ENCODE measurements at regions not wholly inside any gene's neighbourhood (a gene's known extent, or its start where the extent isn't known, plus 50 kb on each side); places are given as distances from the start of the nearest gene placed in this dataset.

DNA sequence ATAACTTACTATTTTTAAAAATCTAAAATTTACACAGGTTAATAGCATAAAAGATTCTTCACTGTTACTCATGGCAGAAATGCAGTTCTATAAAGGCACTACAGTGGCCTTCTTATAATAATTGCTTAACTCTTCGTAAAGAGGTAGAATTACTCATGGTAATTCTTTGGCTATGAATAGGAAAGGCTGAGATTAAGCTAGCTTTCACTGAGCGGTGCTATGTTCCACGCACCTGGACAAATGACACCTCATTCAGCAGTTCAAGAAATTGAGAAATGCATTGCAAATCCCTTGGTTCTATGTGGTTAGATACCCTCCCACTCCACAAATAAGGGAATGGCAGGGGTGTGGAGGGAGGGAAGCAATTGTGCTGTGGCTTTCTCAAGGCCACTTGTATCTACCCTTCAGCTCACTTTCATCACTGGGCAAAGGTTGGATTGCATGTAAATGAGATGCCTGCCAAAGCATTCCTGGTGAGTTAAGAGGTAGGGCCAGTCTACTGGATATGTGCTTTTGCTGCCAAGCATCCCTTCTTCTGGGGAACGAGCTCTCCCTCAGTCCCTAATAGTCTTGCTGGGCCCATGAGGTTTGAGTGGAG lies 210.9 kb downstream of the TEX36 start:
- TF ChIP-seq, protein P1, sequence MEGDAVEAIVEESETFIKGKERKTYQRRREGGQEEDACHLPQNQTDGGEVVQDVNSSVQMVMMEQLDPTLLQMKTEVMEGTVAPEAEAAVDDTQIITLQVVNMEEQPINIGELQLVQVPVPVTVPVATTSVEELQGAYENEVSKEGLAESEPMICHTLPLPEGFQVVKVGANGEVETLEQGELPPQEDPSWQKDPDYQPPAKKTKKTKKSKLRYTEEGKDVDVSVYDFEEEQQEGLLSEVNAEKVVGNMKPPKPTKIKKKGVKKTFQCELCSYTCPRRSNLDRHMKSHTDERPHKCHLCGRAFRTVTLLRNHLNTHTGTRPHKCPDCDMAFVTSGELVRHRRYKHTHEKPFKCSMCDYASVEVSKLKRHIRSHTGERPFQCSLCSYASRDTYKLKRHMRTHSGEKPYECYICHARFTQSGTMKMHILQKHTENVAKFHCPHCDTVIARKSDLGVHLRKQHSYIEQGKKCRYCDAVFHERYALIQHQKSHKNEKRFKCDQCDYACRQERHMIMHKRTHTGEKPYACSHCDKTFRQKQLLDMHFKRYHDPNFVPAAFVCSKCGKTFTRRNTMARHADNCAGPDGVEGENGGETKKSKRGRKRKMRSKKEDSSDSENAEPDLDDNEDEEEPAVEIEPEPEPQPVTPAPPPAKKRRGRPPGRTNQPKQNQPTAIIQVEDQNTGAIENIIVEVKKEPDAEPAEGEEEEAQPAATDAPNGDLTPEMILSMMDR (conservative IDR thresholded peaks at IDR 0.05; ENCODE audit: low read length), result no peak
- no peak for TF ChIP-seq EZH2phosphoT487 (IDR thresholded peaks at IDR 0.05; ENCODE audit: borderline replicate concordance)
